DND-41 (cell line): ENCODE measurements at regions not wholly inside any gene's neighbourhood (a gene's known extent, or its start where the extent isn't known, plus 50 kb on each side); places are given as distances from the start of the nearest gene placed in this dataset.

Source experiments
- ATAC-seq: fragments of 200-7000 bp; cut with Tn5 transposase; 3 replicates; pipeline ENCODE4 v1.9.1; 2021; ENCODE audit warnings: low read depth; ENCODE audit not compliant: insufficient read depth
- DNase-seq: peaks from one replicate; pipeline ENCODE4 v3.0.0-alpha.2; 2020
- H2AFZ ChIP-seq: 2 replicates; pipeline ENCODE4 v1.6.0; 2012; ENCODE audit warnings: low read depth, low read length
- H3K27ac ChIP-seq: 2 replicates; pipeline ENCODE4 v1.5.1; 2012; ENCODE audit warnings: low read length, inconsistent platforms
- H3K27me3 ChIP-seq: fragments of 200-600 bp; sonication (generic); 2 replicates; pipeline ENCODE4 v1.6.0; 2012; ENCODE audit warnings: low read length, mild to moderate bottlenecking, inconsistent platforms; ENCODE audit not compliant: insufficient read depth, poor library complexity
- H3K36me3 ChIP-seq: 2 replicates; pipeline ENCODE4 v1.5.1; 2012; ENCODE audit warnings: low read length, inconsistent platforms; ENCODE audit not compliant: insufficient read depth
- H3K4me1 ChIP-seq: 2 replicates; pipeline ENCODE4 v1.5.1; 2012; ENCODE audit warnings: mild to moderate bottlenecking, low read length; ENCODE audit not compliant: insufficient read depth
- H3K4me2 ChIP-seq: 2 replicates; pipeline ENCODE4 v1.6.0; 2012; ENCODE audit warnings: mild to moderate bottlenecking, moderate library complexity, low read length, inconsistent platforms; ENCODE audit not compliant: insufficient read depth
- H3K4me3 ChIP-seq, 2 experiments: fragments of 200-600 bp in 1 of 2; shearing (Covaris generic) in 1 of 2; 2 replicates each; pipeline ENCODE4 v1.5.1; 2012 to 2016; ENCODE audit warnings: inconsistent platforms in 2 of 2, low read length in 2 of 2, mild to moderate bottlenecking in 2 of 2, low read depth in 1 of 2, moderate library complexity in 1 of 2
- H3K79me2 ChIP-seq: 2 replicates; pipeline ENCODE4 v1.6.0; 2012; ENCODE audit warnings: low read length, inconsistent platforms; ENCODE audit not compliant: insufficient read depth
- H3K9ac ChIP-seq: 2 replicates; pipeline ENCODE4 v1.6.0; 2012; ENCODE audit warnings: low read depth, mild to moderate bottlenecking, inconsistent platforms, low read length, moderate library complexity
- H3K9me3 ChIP-seq: 2 replicates; pipeline ENCODE4 v1.5.1; 2012; ENCODE audit warnings: low read length, moderate library complexity, mild to moderate bottlenecking, inconsistent platforms; ENCODE audit not compliant: insufficient read depth, severe bottlenecking
- H4K20me1 ChIP-seq: 2 replicates; pipeline ENCODE4 v1.6.0; 2012; ENCODE audit warnings: low read length; ENCODE audit not compliant: insufficient read depth
- CTCF ChIP-seq: IDR thresholded peaks from 2 replicates; pipeline ENCODE4 v1.5.1; 2012; ENCODE audit warnings: borderline replicate concordance, low read length, moderate library complexity, mild to moderate bottlenecking; ENCODE audit not compliant: poor library complexity, severe bottlenecking; ENCODE audit errors: extremely low read depth
- EZH2 ChIP-seq: IDR thresholded peaks from 3 replicates; pipeline ENCODE4 v1.6.1; 2012; ENCODE audit warnings: borderline replicate concordance, low read depth, mild to moderate bottlenecking, moderate library complexity, low read length, inconsistent platforms; ENCODE audit not compliant: severe bottlenecking

- Histone ChIP-seq H3K27ac (no peak overlapping the region), H3K4me3 (no peak overlapping the region), H3K36me3 (no peaks in the 10 kb centered on the region), H2AFZ (no peak overlapping the region), H3K9ac (no peak overlapping the region), H3K9me3 (no peaks in the 10 kb centered on the region), H3K4me1 (peaks cover 8% of the 10 kb centered on the region; the same call in 1 of the 2 replicates), H4K20me1 (no peaks in the 10 kb centered on the region), H3K79me2 (no peaks in the 10 kb centered on the region), H3K4me2 (no peak overlapping the region), H3K27me3 (no peaks in the 10 kb centered on the region)
- DNase-seq, result no peak
- no peak for TF ChIP-seq CTCF
- TF ChIP-seq EZH2, result no peak
- no peak for ATAC-seq
These were observed 93.0 kb upstream of the ZNF608 start for GRCh38 chr5:124839371-124839998.

GRCh38 chr5:124841829-124842712, 95.6 kb upstream of the ZNF608 start:
- Histone ChIP-seq H3K27ac (no peak overlapping the region), H3K36me3 (no peaks in the 10 kb centered on the region), H4K20me1 (no peaks in the 10 kb centered on the region), H3K4me3 (no peak overlapping the region), H3K27me3 (no peaks in the 10 kb centered on the region), H3K9ac (no peak overlapping the region), H3K9me3 (no peaks in the 10 kb centered on the region), H3K4me1 (peaks cover 8% of the 10 kb centered on the region; the same call in 1 of the 2 replicates), H2AFZ (no peak overlapping the region), H3K79me2 (no peaks in the 10 kb centered on the region), H3K4me2 (no peak overlapping the region)
- TF ChIP-seq EZH2 (no peak), CTCF (no peak)
- ATAC-seq, result no peak
- DNase-seq, result no peak

GRCh38 chr5:124842725-124843595, 96.5 kb upstream of the ZNF608 start:
- ATAC-seq (peak; percentile 35; the same call in 1 of the 3 replicates), DNase-seq (no peak)
- H3K79me2 ChIP-seq, result no peaks in the 10 kb centered on the region
- H3K4me2 ChIP-seq, result no peak overlapping the region
- no peaks in the 10 kb centered on the region for H4K20me1 ChIP-seq
- H3K9ac ChIP-seq, result no peak overlapping the region
- H3K27ac ChIP-seq, result no peak overlapping the region
- TF ChIP-seq EZH2 (no peak), CTCF (no peak)
- H3K27me3 ChIP-seq, result no peaks in the 10 kb centered on the region
- peak overlapping the region; percentile 30; the same call in 1 of the 2 replicates for H2AFZ ChIP-seq
- peaks cover 8% of the 10 kb centered on the region; the same call in 1 of the 2 replicates for H3K4me1 ChIP-seq
- no peaks in the 10 kb centered on the region for H3K9me3 ChIP-seq
- H3K36me3 ChIP-seq, result no peaks in the 10 kb centered on the region
- H3K4me3 ChIP-seq, result no peak overlapping the region
